HEK293 (cell line): ENCODE measurements at regions not wholly inside any gene's neighbourhood (a gene's known extent, or its start where the extent isn't known, plus 50 kb on each side); places are given as distances from the start of the nearest gene placed in this dataset.

ENCODE experiments used
- CTCF ChIA-PET: fragments of 350-600 bp; formaldehyde crosslinking; extraction: SDS; loops from one replicate; lab custom pipeline; 2021; ENCODE audit warnings: antibody characterized with exemption; lab: Yijun Ruan, JAX
- POLR2A ChIA-PET: fragments of 300-600 bp; formaldehyde crosslinking; extraction: SDS; loops from one replicate; lab custom pipeline; 2020; ENCODE audit warnings: antibody characterized with exemption, inconsistent platforms; lab: Yijun Ruan, JAX
- H3K27ac ChIP-seq: fragments of 200-500 bp; sonication (Bioruptor generic); 2 replicates; pipeline ENCODE4 v1.5.1; 2014; ENCODE audit warnings: low read depth, low read length, control low read depth, inconsistent platforms; ENCODE audit errors: extremely low read depth
- H3K36me3 ChIP-seq, 2 experiments: fragments of 200-500 bp in 1 of 2; sonication (Bioruptor generic) in 1 of 2; 1 replicate in 1 of 2; 2 replicates in 1 of 2; pipeline ENCODE4 v1.5.1; 2014 to 2017; ENCODE audit warnings: inconsistent platforms in 2 of 2, low read length in 2 of 2; ENCODE audit not compliant: control insufficient read depth in 2 of 2, insufficient read depth in 1 of 2
- H3K4me1 ChIP-seq: fragments of 200-500 bp; sonication (Bioruptor generic); 2 replicates; pipeline ENCODE4 v1.5.1; 2014; ENCODE audit warnings: mild to moderate bottlenecking, low read length, inconsistent platforms; ENCODE audit not compliant: control insufficient read depth, insufficient read depth
- H3K4me3 ChIP-seq: 2 replicates; pipeline ENCODE4 v1.5.1; 2011; ENCODE audit warnings: low read depth, mild to moderate bottlenecking, control low read depth, low read length, moderate library complexity
- H3K9me3 ChIP-seq: fragments of 200-500 bp; sonication (Bioruptor generic); 2 replicates; pipeline ENCODE4 v1.5.1; 2014; ENCODE audit warnings: low read depth, low read length, inconsistent platforms; ENCODE audit not compliant: control insufficient read depth, insufficient read depth
- BCL11B ChIP-seq: fragments of 450-650 bp; formaldehyde crosslinking; IDR thresholded peaks from 2 replicates; pipeline ENCODE4 v1.5.1; 2016; ENCODE audit warnings: low read depth, missing biosample characterization, missing genetic modification characterization
- HOXA7 ChIP-seq: sonication (generic); formaldehyde crosslinking; IDR thresholded peaks from 2 replicates; pipeline ENCODE4 v1.8.1; 2022; ENCODE audit warnings: missing genetic modification reagents, borderline replicate concordance
- HOXD13 ChIP-seq: sonication (generic); formaldehyde crosslinking; IDR thresholded peaks from 2 replicates; pipeline ENCODE4 v1.8.0; 2022; ENCODE audit warnings: missing genetic modification reagents, borderline replicate concordance
- IKZF3 ChIP-seq: fragments of 450-650 bp; IDR thresholded peaks from 2 replicates; pipeline ENCODE4 v1.5.0; 2018; ENCODE audit warnings: missing biosample characterization, mild to moderate bottlenecking, missing genetic modification characterization, moderate library complexity
- MYNN ChIP-seq: fragments of 450-650 bp; formaldehyde crosslinking; IDR thresholded peaks from 2 replicates; pipeline ENCODE4 v1.5.1; 2016; ENCODE audit warnings: missing biosample characterization, missing genetic modification characterization, borderline replicate concordance
- PRDM2 ChIP-seq: fragments of 450-650 bp; formaldehyde crosslinking; IDR thresholded peaks from 2 replicates; pipeline ENCODE4 v1.5.1; 2016; ENCODE audit warnings: missing biosample characterization, missing genetic modification characterization, borderline replicate concordance
- RBAK ChIP-seq: fragments of 450-650 bp; formaldehyde crosslinking; IDR thresholded peaks from 2 replicates; pipeline ENCODE4 v1.5.1; 2016; ENCODE audit warnings: missing biosample characterization, missing genetic modification characterization
- SALL2 ChIP-seq: fragments of 450-650 bp; formaldehyde crosslinking; IDR thresholded peaks from 2 replicates; pipeline ENCODE4 v1.5.0; 2017; ENCODE audit warnings: missing biosample characterization, mild to moderate bottlenecking, missing genetic modification characterization, borderline replicate concordance
- SCRT2 ChIP-seq: fragments of 450-650 bp; formaldehyde crosslinking; IDR thresholded peaks from 2 replicates; pipeline ENCODE4 v1.5.1; 2016; ENCODE audit warnings: missing biosample characterization, missing genetic modification characterization
- ZBTB21 ChIP-seq: fragments of 450-650 bp; formaldehyde crosslinking; IDR thresholded peaks from 2 replicates; pipeline ENCODE4 v1.5.1; 2017; ENCODE audit warnings: missing biosample characterization, missing genetic modification characterization
- ZBTB48 ChIP-seq: fragments of 450-650 bp; formaldehyde crosslinking; IDR thresholded peaks from 2 replicates; pipeline ENCODE4 v1.5.1; 2016; ENCODE audit warnings: missing biosample characterization, missing genetic modification characterization
- ZNF146 ChIP-seq: fragments of 450-650 bp; formaldehyde crosslinking; IDR thresholded peaks from 2 replicates; pipeline ENCODE4 v1.5.1; 2016; ENCODE audit warnings: missing biosample characterization, missing genetic modification characterization
- ZNF18 ChIP-seq: fragments of 450-650 bp; formaldehyde crosslinking; IDR thresholded peaks from 2 replicates; pipeline ENCODE4 v1.5.1; 2016; ENCODE audit warnings: missing biosample characterization, missing genetic modification characterization
- ZNF184 ChIP-seq: fragments of 450-650 bp; IDR thresholded peaks from 2 replicates; pipeline ENCODE4 v1.5.1; 2018; ENCODE audit warnings: missing biosample characterization, mild to moderate bottlenecking, missing genetic modification characterization
- ZNF266 ChIP-seq: fragments of 450-650 bp; formaldehyde crosslinking; IDR thresholded peaks from 2 replicates; pipeline ENCODE4 v1.5.1; 2016; ENCODE audit warnings: missing biosample characterization, missing genetic modification characterization, low read depth
- ZNF292 ChIP-seq: fragments of 450-650 bp; formaldehyde crosslinking; IDR thresholded peaks from 2 replicates; pipeline ENCODE4 v1.5.1; 2016; ENCODE audit warnings: low read depth, missing biosample characterization, missing genetic modification characterization, borderline replicate concordance
- ZNF311 ChIP-seq: fragments of 450-650 bp; formaldehyde crosslinking; IDR thresholded peaks from 2 replicates; pipeline ENCODE4 v1.5.1; 2017; ENCODE audit warnings: missing biosample characterization, missing genetic modification characterization, borderline replicate concordance
- ZNF366 ChIP-seq: fragments of 450-650 bp; formaldehyde crosslinking; conservative IDR thresholded peaks from 2 replicates; pipeline ENCODE4 v1.5.1; 2016; ENCODE audit warnings: missing biosample characterization, missing genetic modification characterization
- ZNF426 ChIP-seq: fragments of 450-650 bp; formaldehyde crosslinking; IDR thresholded peaks from 2 replicates; pipeline ENCODE4 v1.5.1; 2017; ENCODE audit warnings: missing biosample characterization, missing genetic modification characterization, mild to moderate bottlenecking, inconsistent platforms, moderate library complexity
- ZNF548 ChIP-seq: fragments of 450-650 bp; formaldehyde crosslinking; IDR thresholded peaks from 2 replicates; pipeline ENCODE4 v1.5.1; 2016; ENCODE audit warnings: missing biosample characterization, missing genetic modification characterization
- ZNF585B ChIP-seq: fragments of 450-650 bp; formaldehyde crosslinking; IDR thresholded peaks from 2 replicates; pipeline ENCODE4 v1.5.1; 2016; ENCODE audit warnings: missing biosample characterization, missing genetic modification characterization
- ZNF624 ChIP-seq: fragments of 450-650 bp; formaldehyde crosslinking; IDR thresholded peaks from 2 replicates; pipeline ENCODE4 v1.5.1; 2017; ENCODE audit warnings: missing biosample characterization, missing genetic modification characterization
- ZNF677 ChIP-seq: fragments of 450-650 bp; IDR thresholded peaks from 2 replicates; pipeline ENCODE4 v1.5.0; 2018; ENCODE audit warnings: missing biosample characterization, mild to moderate bottlenecking, missing genetic modification characterization, moderate library complexity
- ZNF777 ChIP-seq: fragments of 450-650 bp; formaldehyde crosslinking; IDR thresholded peaks from 2 replicates; pipeline ENCODE4 v1.5.1; 2017; ENCODE audit warnings: missing biosample characterization, missing genetic modification characterization, borderline replicate concordance
- ZSCAN18 ChIP-seq: fragments of 450-650 bp; formaldehyde crosslinking; IDR thresholded peaks from 2 replicates; pipeline ENCODE4 v1.5.1; 2016; ENCODE audit warnings: missing biosample characterization, missing genetic modification characterization
- ZXDB ChIP-seq: fragments of 450-650 bp; formaldehyde crosslinking; IDR thresholded peaks from 2 replicates; pipeline ENCODE4 v1.5.1; 2016; ENCODE audit warnings: missing biosample characterization, missing genetic modification characterization

- no peak for TF ChIP-seq PRDM2 (tag by site-specific recombination)
- TF ChIP-seq ZNF18 (tag by site-specific recombination), result no peak
- no peak for TF ChIP-seq HOXD13
- TF ChIP-seq ZXDB (tag by site-specific recombination), result no peak
- no peak for TF ChIP-seq ZNF184
- no peak for TF ChIP-seq ZNF677
Measured at GRCh38 chr13:79655509-79655908, 174.6 kb downstream of the NDFIP2 start (continued).

- POLR2A ChIA-PET, result no interaction called here
- Histone ChIP-seq H3K4me1 (no peaks in the 10 kb centered on the region), H3K9me3 (no peaks in the 10 kb centered on the region), H3K36me3 (no peaks in the 10 kb centered on the region), H3K4me3 (no peak overlapping the region)
- TF ChIP-seq ZNF548 (tag by site-specific recombination) (no peak), BCL11B (tag by site-specific recombination) (no peak), SALL2 (tag by site-specific recombination) (no peak), ZBTB21 (no peak), IKZF3 (tag by site-specific recombination) (no peak), ZBTB48 (tag by site-specific recombination) (no peak), ZSCAN18 (no peak), HOXA7 (CRISPR knock-in tag) (no peak), SCRT2 (tag by site-specific recombination) (no peak), ZNF266 (no peak), ZNF426 (tag by site-specific recombination) (no peak), ZNF624 (tag by site-specific recombination) (no peak), MYNN (tag by site-specific recombination) (no peak), ZNF146 (tag by site-specific recombination) (no peak), RBAK (tag by site-specific recombination) (no peak), ZNF366 (tag by site-specific recombination) (no peak), ZNF777 (tag by site-specific recombination) (no peak), ZNF292 (tag by site-specific recombination) (no peak), ZNF311 (tag by site-specific recombination) (no peak), ZNF585B (tag by site-specific recombination) (no peak)
- TF ChIP-seq, all 188 proteins: peak for 0
- CTCF ChIA-PET, result interaction anchor here (0.5 to 0.6 kb wide), 2 partner anchors 275 to 737 kb away, joined by 3 to 4 read pairs; no protein-coding TSS in a partner anchor
- no peak overlapping the region for H3K27ac ChIP-seq
Measured at GRCh38 chr13:79654520-79654919, 173.6 kb downstream of the NDFIP2 start.
